ENCODE measurements at regions not wholly inside any gene's neighbourhood (a gene's known extent, or its start where the extent isn't known, plus 50 kb on each side); places are given as distances from the start of the nearest gene placed in this dataset. TPM values are rescaled to one million over a fixed set of nuclear protein-coding genes. Genes with fewer than 3 reads are reported as not detected.

DNA sequence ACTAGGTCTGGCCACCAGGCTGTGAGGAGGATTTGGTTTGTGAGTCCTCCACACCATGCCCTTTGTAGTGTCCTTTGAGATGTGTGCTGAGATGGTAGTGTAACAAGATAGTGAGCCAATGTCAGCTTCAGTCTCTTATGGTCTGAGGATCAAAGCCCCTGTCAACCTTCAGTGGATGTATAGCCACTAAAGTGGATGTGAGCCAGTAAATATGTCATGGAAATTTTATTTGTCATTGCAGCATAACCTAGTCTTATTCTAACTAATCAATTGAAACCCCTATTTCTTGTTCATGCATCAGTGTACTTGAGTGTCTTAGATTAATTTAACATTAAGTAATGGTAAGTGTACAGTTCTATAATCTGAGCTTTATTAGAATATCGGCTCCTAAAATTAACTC is 51.0 kb upstream of the WAC start:
- intact Hi-C loops (cut with DNase I) = no loop called here

More for the DNA sequence above, 51.0 kb upstream of the WAC start:
- TF ChIP-seq EP300 (IDR thresholded peaks at IDR 0.05) (no peak), POLR2A (IDR thresholded peaks at IDR 0.05) (no peak)
- TF ChIP-seq, protein P1, sequence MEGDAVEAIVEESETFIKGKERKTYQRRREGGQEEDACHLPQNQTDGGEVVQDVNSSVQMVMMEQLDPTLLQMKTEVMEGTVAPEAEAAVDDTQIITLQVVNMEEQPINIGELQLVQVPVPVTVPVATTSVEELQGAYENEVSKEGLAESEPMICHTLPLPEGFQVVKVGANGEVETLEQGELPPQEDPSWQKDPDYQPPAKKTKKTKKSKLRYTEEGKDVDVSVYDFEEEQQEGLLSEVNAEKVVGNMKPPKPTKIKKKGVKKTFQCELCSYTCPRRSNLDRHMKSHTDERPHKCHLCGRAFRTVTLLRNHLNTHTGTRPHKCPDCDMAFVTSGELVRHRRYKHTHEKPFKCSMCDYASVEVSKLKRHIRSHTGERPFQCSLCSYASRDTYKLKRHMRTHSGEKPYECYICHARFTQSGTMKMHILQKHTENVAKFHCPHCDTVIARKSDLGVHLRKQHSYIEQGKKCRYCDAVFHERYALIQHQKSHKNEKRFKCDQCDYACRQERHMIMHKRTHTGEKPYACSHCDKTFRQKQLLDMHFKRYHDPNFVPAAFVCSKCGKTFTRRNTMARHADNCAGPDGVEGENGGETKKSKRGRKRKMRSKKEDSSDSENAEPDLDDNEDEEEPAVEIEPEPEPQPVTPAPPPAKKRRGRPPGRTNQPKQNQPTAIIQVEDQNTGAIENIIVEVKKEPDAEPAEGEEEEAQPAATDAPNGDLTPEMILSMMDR (IDR thresholded peaks at IDR 0.05) = no peak
- H3K9me3 ChIP-seq = no peaks in the 10 kb centered on the region
- DNase-seq = no peak
- no peaks in the 10 kb centered on the region for H3K27me3 ChIP-seq
- no peak overlapping the region for H3K27ac ChIP-seq
- H3K36me3 ChIP-seq = no peaks in the 10 kb centered on the region
- no peaks in the 10 kb centered on the region for H3K4me1 ChIP-seq (ENCODE audit: insufficient read depth)
- 93 to 99% (median 98%) methylated on average over 1 of the region's 1 CpG for WGBS, 3 donors
- no peak overlapping the region for H3K4me3 ChIP-seq

Small RNA genes lying in the stretch of these regions (small RNA-seq; reads per million reads assigned to genes)
- not detected for gene RF00012

Data from ovary (tissue), 7 donors.